ENCODE measurements at regions not wholly inside any gene's neighbourhood (a gene's known extent, or its start where the extent isn't known, plus 50 kb on each side); places are given as distances from the start of the nearest gene placed in this dataset.

DNA sequence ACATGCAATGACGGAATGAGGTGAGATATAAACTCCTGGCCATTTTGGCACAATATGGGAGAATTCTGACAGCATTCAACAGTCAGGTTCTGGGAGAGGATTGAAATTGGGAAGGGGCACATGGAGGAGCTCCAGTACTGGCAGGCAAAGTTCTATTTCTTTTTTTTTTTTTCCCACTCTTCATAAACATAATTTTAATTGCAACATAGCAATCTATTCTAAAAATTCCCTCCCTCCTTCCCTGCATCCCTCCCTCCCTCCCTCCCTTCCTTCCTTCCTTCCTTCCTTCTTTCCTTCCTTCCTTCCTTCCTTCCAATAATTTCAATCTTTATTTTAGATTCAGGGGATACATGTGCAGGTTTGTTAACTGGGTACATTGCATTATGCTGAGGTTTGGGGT is 93.2 kb downstream of the PTCSC3 start:
- no peak for DNase-seq (ENCODE audit: low read depth in 1 of 2, low spot score in 1 of 2)

GRCh38 chr14:36078080-36078479 is 98.4 kb downstream of the PTCSC3 start:
- no peak for DNase-seq (ENCODE audit: low read depth in 1 of 2, low spot score in 1 of 2)

- no peak for DNase-seq (ENCODE audit: low read depth in 1 of 2, low spot score in 1 of 2)
These were observed 100.3 kb downstream of the PTCSC3 start for GRCh38 chr14:36076197-36076596.

DNA sequence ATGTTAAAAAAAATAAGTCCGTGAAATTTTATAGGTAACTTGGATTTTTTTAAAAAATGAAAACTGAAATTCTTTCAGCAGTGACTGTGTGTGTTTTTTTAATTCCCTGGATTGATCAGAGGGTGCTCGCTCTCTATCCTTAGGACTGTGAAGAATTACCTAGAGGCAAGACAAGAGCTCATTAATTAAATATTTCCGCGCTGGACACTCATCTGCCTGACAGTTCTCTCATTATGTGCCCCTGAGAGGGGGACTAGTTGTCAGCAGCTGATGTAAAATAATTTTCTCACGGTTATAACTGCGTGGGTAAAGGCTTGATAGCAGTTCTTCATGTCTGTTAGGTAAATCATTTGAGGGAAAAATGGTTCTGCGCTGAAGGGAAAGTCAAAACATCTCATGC is 101.3 kb downstream of the PTCSC3 start:
- DNase-seq (ENCODE audit: low read depth in 1 of 2, low spot score in 1 of 2): no peak

DNA sequence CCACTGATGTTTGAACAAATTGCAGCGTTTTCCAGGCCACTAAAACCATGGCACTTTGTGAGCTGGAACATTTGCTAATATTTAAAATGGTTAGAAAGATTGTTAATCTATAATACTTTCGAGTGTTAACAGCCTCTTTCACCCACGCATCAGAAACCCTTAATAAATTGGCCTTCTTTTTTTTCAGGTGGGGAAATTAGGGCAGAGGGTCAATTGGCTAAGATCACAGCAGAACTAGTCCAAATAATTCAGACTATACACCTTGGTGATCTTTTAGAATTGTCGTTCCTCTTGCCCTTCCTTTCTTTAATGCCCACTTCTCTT is 105.8 kb downstream of the PTCSC3 start:
- DNase-seq (ENCODE audit: low read depth in 1 of 2, low spot score in 1 of 2): no peak

DNA sequence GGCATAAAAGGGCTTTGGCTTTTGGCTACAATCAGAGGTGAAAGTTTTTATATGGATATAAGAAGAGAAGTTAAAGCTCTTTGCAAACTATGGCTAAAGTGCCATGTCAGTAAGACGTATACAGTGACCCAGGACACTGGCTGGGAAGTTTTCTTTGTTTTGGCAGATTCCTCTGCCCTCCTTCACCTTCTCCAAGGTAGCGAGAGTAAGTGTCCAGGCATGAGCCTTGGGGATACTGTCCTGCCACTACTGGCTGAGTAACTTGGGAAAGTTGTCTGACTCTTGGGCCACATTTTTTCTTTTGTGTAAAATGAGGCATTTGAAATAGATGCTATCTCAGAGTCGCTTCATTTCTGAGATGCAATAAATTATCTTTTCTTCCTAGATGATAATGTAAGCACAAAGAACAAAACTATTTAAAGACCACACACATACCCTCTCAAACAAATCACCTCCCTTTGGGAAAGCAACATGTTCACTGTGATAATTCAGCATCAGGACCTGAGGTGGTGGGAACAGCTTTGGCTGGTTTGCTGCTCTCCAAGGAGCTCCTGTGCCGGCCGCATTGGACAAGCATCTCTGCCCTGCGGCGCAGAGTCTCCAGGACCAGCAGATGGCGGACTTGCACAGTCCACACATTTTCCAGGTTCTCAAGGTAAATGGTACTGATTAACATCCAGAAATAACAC is 106.3 kb downstream of the PTCSC3 start:
- DNase-seq (ENCODE audit: low read depth in 1 of 2, low spot score in 1 of 2): no peak

GRCh38 chr14:36069535-36069900 is 107.0 kb downstream of the PTCSC3 start:
- no peak for DNase-seq (ENCODE audit: low read depth in 1 of 2, low spot score in 1 of 2)

DNA sequence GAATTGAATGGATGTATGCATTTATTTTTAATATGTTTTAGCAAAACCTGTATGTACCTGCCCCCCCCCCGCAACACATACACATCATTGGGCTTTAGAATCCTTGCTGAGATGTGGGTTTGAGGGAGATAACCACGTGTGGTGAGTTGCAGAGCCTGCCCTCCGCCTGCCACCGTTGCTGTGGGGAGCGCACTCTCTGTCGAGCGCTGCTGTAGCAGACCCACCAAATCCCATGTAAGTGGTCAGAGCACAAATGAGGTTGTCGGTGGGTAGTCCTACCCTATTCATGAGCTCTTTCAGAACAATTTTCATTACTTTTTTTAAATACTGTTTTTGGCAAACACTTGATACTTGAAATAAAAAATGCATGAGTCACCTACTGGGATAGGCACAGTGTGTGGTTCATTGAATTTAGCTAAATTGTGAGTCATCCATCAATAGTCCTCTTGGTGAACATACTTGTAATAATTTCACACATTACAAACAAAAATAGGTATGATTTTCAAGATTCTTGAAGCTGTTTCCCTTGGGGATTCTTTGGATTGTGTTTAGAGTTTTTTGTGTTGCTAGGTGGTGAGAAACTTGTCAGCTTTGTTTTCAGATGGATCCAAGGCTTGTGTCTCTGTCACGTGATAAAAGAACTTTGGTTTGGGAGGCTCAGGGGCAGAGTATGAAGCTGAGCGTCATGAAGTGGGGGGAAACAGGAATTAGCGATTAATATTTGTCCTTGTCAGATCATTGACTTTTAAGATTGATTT is 107.6 kb downstream of the PTCSC3 start:
- no peak for DNase-seq (ENCODE audit: low read depth in 1 of 2, low spot score in 1 of 2)

GRCh38 chr14:36067428-36068187 is 108.9 kb downstream of the PTCSC3 start:
- DNase-seq (ENCODE audit: low read depth in 1 of 2, low spot score in 1 of 2): no peak

- DNase-seq (ENCODE audit: low read depth in 1 of 2, low spot score in 1 of 2): no peak
These were observed 109.9 kb downstream of the PTCSC3 start for GRCh38 chr14:36066636-36067035.

DNA sequence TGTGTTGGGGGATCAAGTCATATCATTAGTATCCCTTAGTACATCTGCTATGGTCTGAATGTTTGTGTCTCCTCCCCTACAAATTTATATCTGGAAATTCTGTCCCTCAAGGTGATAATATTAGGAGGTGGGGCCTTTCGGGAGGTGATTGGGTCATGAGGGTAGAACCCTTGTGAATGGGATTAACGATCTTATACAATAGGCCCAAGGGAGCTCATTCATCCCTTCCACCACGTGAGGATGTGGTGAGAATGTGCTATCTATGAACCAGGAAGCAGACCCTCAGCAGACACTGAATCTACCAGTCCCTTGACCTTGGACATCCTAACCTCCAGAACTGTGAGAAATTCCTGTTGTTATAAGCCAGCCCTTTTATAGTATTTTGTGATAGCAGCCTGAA is 110.7 kb downstream of the PTCSC3 start:
- no peak for DNase-seq (ENCODE audit: low read depth in 1 of 2, low spot score in 1 of 2)

- no peak for DNase-seq (ENCODE audit: low read depth in 1 of 2, low spot score in 1 of 2)
These were observed 117.0 kb downstream of the PTCSC3 start for GRCh38 chr14:36059531-36059930.

DNA sequence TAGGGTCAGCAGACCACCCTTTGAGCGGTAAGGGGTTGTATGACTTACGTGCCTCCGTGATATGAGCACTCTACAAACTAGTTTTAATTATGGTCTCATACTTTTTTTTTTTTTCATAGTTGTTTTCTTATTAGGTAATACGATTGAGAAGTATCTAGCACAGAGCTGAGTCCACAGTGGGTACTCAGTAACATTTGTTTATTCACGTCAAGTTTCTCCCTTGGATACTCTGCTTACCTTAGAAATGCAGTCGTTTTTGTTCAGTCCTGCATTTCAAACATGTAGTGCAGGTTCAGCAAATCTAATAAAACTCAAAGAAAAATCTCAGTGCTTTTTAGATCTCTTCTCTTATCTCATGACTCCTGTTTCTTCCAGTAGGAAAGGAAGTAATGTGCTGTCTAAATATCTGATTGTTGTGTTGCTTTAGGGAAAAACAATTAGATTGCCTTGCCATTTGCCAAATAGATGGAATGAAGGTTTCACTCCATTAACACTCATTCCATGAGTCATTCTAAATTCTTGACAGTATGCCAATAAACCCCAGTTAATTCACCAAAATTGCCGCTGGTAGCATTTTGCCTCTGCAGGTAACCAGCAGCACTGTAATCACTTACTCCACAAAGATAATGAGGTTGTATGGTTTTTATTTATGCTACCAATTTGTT is 118.9 kb downstream of the PTCSC3 start:
- no peak for DNase-seq (ENCODE audit: low read depth in 1 of 2, low spot score in 1 of 2)

- no peak for DNase-seq (ENCODE audit: low read depth in 1 of 2, low spot score in 1 of 2)
These were observed 119.7 kb downstream of the PTCSC3 start for GRCh38 chr14:36056845-36057244.

- no peak for DNase-seq (ENCODE audit: low read depth in 1 of 2, low spot score in 1 of 2)
These were observed 120.8 kb downstream of the PTCSC3 start for GRCh38 chr14:36055681-36056225.

GRCh38 chr14:36055052-36055378 is 121.5 kb downstream of the PTCSC3 start:
- no peak for DNase-seq (ENCODE audit: low read depth in 1 of 2, low spot score in 1 of 2)

GRCh38 chr14:36054353-36055051 is 122.0 kb downstream of the PTCSC3 start:
- no peak for DNase-seq (ENCODE audit: low read depth in 1 of 2, low spot score in 1 of 2)

DNA sequence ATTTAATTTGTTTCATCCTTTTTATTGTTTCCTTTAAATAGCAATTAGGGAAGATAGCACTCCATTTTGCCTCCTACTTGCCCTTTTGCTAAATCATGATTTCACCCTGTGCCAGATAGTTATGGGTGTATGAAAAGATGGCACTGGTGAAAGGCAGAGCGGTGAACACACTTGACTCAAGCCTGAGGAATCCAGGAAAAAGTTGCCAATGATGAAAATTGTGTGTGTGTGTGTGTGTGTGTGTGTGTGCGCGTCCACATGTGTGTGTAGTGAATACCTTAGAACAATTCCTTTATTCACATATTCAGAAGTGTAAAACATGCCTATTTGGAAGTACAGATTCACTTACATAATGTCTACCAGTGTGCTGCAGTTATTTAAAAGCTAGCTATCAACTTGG is 123.8 kb downstream of the PTCSC3 start:
- DNase-seq (ENCODE audit: low read depth in 1 of 2, low spot score in 1 of 2): no peak

- DNase-seq (ENCODE audit: low read depth in 1 of 2, low spot score in 1 of 2): no peak
These were observed 124.5 kb downstream of the PTCSC3 start for GRCh38 chr14:36052063-36052462.

DNA sequence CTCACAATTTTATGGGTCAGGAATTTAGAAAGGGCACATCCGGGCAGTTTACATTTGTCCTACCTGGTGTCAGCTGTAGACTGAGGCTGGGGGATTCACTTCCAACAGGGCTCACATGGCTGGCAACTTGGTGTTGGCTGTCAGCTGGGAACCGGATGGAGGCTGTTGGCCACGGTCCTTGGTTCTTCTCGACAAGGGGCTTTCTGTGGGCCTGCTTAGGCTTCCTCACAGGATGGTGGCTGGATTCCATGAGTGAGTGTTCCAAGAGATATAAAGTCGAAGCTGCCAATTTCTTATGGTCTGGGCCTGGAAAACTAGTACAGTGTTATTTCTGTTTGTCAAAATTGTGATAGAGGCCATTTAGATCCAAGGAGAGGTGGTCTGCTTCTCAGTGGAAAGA is 127.9 kb downstream of the PTCSC3 start:
- DNase-seq (ENCODE audit: low read depth in 1 of 2, low spot score in 1 of 2): no peak

GRCh38 chr14:36047912-36048311 is 128.6 kb downstream of the PTCSC3 start:
- DNase-seq (ENCODE audit: low read depth in 1 of 2, low spot score in 1 of 2): no peak
